MCF 10A (cell line): ENCODE measurements at regions not wholly inside any gene's neighbourhood (a gene's known extent, or its start where the extent isn't known, plus 50 kb on each side); places are given as distances from the start of the nearest gene placed in this dataset.

ENCODE experiments used
- BruUV-seq: library from RNA; stranded (reverse); fragments of 400-500 nt; replicated peaks from 2 replicates; lab custom pipeline; 2021; lab: Mats Ljungman, UMichigan
- CTCF ChIA-PET: fragments of 300-600 bp; sonication (Branson Sonifier 250); formaldehyde crosslinking; extraction: SDS; loops from one replicate; lab custom pipeline; 2021; ENCODE audit warnings: antibody characterized with exemption, inconsistent platforms; lab: Yijun Ruan, JAX
- POLR2A ChIA-PET: fragments of 300-600, 350-650 bp; sonication (Branson Sonifier 250); formaldehyde crosslinking; extraction: SDS; loops from one replicate; lab custom pipeline; 2020; ENCODE audit warnings: antibody characterized with exemption, inconsistent platforms; lab: Yijun Ruan, JAX
- DNase-seq: peaks from one replicate; pipeline ENCODE4 v3.0.0-alpha.2; 2018; ENCODE audit not compliant: unreplicated experiment
- H3K27ac Mint-ChIP-seq: one replicate; pipeline ENCODE4 v1.8.0; 2022; ENCODE audit warnings: mild to moderate bottlenecking, low read depth, mixed read lengths; ENCODE audit not compliant: unreplicated experiment
- H3K27me3 Mint-ChIP-seq: one replicate; pipeline ENCODE4 v1.8.0; 2022; ENCODE audit warnings: mixed read lengths; ENCODE audit not compliant: insufficient read depth, unreplicated experiment
- H3K36me3 Mint-ChIP-seq: one replicate; pipeline ENCODE4 v1.8.0; 2022; ENCODE audit warnings: mild to moderate bottlenecking, moderate library complexity, mixed read lengths; ENCODE audit not compliant: insufficient read depth, unreplicated experiment
- H3K4me1 Mint-ChIP-seq: one replicate; pipeline ENCODE4 v1.8.0; 2022; ENCODE audit warnings: mixed read lengths; ENCODE audit not compliant: insufficient read depth, unreplicated experiment
- H3K4me3 Mint-ChIP-seq: one replicate; pipeline ENCODE4 v1.8.0; 2022; ENCODE audit warnings: mild to moderate bottlenecking, moderate library complexity, mixed read lengths; ENCODE audit not compliant: unreplicated experiment
- H3K9me3 Mint-ChIP-seq: one replicate; pipeline ENCODE4 v1.8.0; 2022; ENCODE audit warnings: mixed read lengths; ENCODE audit not compliant: unreplicated experiment
- CTCF ChIP-seq: fragments of 200-600 bp; IDR thresholded peaks from one replicate; pipeline ENCODE4 v1.8.0; 2022; ENCODE audit warnings: antibody characterized with exemption, mild to moderate bottlenecking; ENCODE audit not compliant: unreplicated experiment
- intact Hi-C: fragments of 100-400 bp; cut with micrococcal nuclease; formaldehyde crosslinking; loops from 2 replicates; pipeline ENCODE4 v1.14.1; 2022

GRCh38 chr13:76737526-76737925 lies 148.7 kb downstream of the KCTD12 start:
- ChIA-PET POLR2A (interaction anchor here (0.7 kb wide), 1 partner anchor 69 kb away, joined by 4 read pairs; no protein-coding TSS in a partner anchor), CTCF (no interaction called here)
- intact Hi-C loops: no loop called here
- Mint-ChIP-seq H3K4me1 (no peaks in the 10 kb centered on the region), H3K27ac (no peak overlapping the region), H3K9me3 (no peaks in the 10 kb centered on the region), H3K4me3 (no peak overlapping the region), H3K27me3 (no peaks in the 10 kb centered on the region), H3K36me3 (no peaks in the 10 kb centered on the region)
- no peak for TF ChIP-seq CTCF
- DNase-seq: no peak
- no TSS peak for BruUV-seq

- H3K27me3 Mint-ChIP-seq: no peaks in the 10 kb centered on the region
- CTCF ChIA-PET: no interaction called here
- no peak overlapping the region for H3K27ac Mint-ChIP-seq
- no peaks in the 10 kb centered on the region for H3K36me3 Mint-ChIP-seq
- no peak for DNase-seq
- no peaks in the 10 kb centered on the region for H3K4me1 Mint-ChIP-seq
- BruUV-seq: no TSS peak
- intact Hi-C loops: no loop called here
- no peak overlapping the region for H3K4me3 Mint-ChIP-seq
- H3K9me3 Mint-ChIP-seq: no peaks in the 10 kb centered on the region
- TF ChIP-seq CTCF: no peak
- POLR2A ChIA-PET: no interaction called here
Measured at GRCh38 chr13:76735641-76736040, 150.6 kb downstream of the KCTD12 start.

GRCh38 chr13:76733671-76734070 lies 152.5 kb downstream of the KCTD12 start:
- ChIA-PET CTCF (no interaction called here), POLR2A (interaction anchor here (0.7 to 1.5 kb wide), 2 partner anchors 10 to 190 kb away, joined by 3 read pairs; no protein-coding TSS in a partner anchor)
- no peaks in the 10 kb centered on the region for H3K9me3 Mint-ChIP-seq
- no peak for TF ChIP-seq CTCF
- H3K36me3 Mint-ChIP-seq: no peaks in the 10 kb centered on the region
- no TSS peak for BruUV-seq
- H3K4me1 Mint-ChIP-seq: no peaks in the 10 kb centered on the region
- intact Hi-C loops: no loop called here
- DNase-seq: no peak
- no peak overlapping the region for H3K4me3 Mint-ChIP-seq
- H3K27ac Mint-ChIP-seq: no peak overlapping the region
- no peaks in the 10 kb centered on the region for H3K27me3 Mint-ChIP-seq

- Mint-ChIP-seq H3K9me3 (no peaks in the 10 kb centered on the region), H3K27ac (no peak overlapping the region), H3K4me1 (no peaks in the 10 kb centered on the region), H3K4me3 (no peak overlapping the region), H3K27me3 (no peaks in the 10 kb centered on the region), H3K36me3 (no peaks in the 10 kb centered on the region)
- ChIA-PET POLR2A (no interaction called here), CTCF (no interaction called here)
- no TSS peak for BruUV-seq
- TF ChIP-seq CTCF: no peak
- DNase-seq: no peak
- intact Hi-C loops: no loop called here
Measured at GRCh38 chr13:76732367-76732766, 153.8 kb downstream of the KCTD12 start.
